ENCODE measurements at regions not wholly inside any gene's neighbourhood (a gene's known extent, or its start where the extent isn't known, plus 50 kb on each side); places are given as distances from the start of the nearest gene placed in this dataset.
"Not testable (repeated sequence)": the region's sequence is repeated elsewhere in the genome, so short reads cannot be mapped to it uniquely, and the experiment has no call there.

- H3K9me3 ChIP-seq (ENCODE audit: control insufficient read depth, insufficient read depth, low read length); H3K27me3 ChIP-seq (ENCODE audit: control insufficient read depth, insufficient read depth, low read length); POLR2A ChIA-PET; DNase-seq (ENCODE audit: low read depth, low spot score); H3K4me3 ChIP-seq (ENCODE audit: low read depth, low read length); H3K27ac ChIP-seq (ENCODE audit: low read depth, low read length); CTCF ChIA-PET: not testable (repeated sequence)
Observed at GRCh38 chr3:143175940-143176894, 56.6 kb downstream of the CHST2 start.

- POLR2A ChIA-PET; H3K27ac ChIP-seq (ENCODE audit: low read depth, low read length); H3K9me3 ChIP-seq (ENCODE audit: control insufficient read depth, insufficient read depth, low read length); H3K4me3 ChIP-seq (ENCODE audit: low read depth, low read length); H3K27me3 ChIP-seq (ENCODE audit: control insufficient read depth, insufficient read depth, low read length); DNase-seq (ENCODE audit: low read depth, low spot score): not testable (repeated sequence)
- CTCF ChIA-PET = interaction anchor here (0.7 kb wide), 1 partner anchor 9 kb away, joined by 4 read pairs; no protein-coding TSS in a partner anchor
Observed at GRCh38 chr3:143177965-143178364, 58.4 kb downstream of the CHST2 start.

- H3K27me3 ChIP-seq (ENCODE audit: control insufficient read depth, insufficient read depth, low read length); H3K27ac ChIP-seq (ENCODE audit: low read depth, low read length); H3K4me3 ChIP-seq (ENCODE audit: low read depth, low read length); H3K9me3 ChIP-seq (ENCODE audit: control insufficient read depth, insufficient read depth, low read length); DNase-seq (ENCODE audit: low read depth, low spot score); POLR2A ChIA-PET: not testable (repeated sequence)
- CTCF ChIA-PET = interaction anchor here (0.7 kb wide), 1 partner anchor 10 kb away, joined by 4 read pairs; no protein-coding TSS in a partner anchor
Observed at GRCh38 chr3:143178775-143179548, 59.4 kb downstream of the CHST2 start.

- H3K9me3 ChIP-seq (ENCODE audit: control insufficient read depth, insufficient read depth, low read length) = no peaks in the 10 kb centered on the region; the same call in 1 of the 2 replicates
- no peaks in the 10 kb centered on the region for H3K27me3 ChIP-seq (ENCODE audit: control insufficient read depth, insufficient read depth, low read length)
- ChIA-PET POLR2A (no interaction called here), CTCF (no interaction called here)
- H3K4me3 ChIP-seq (ENCODE audit: low read depth, low read length) = no peak overlapping the region
- no peak for TF ChIP-seq CTCF (IDR thresholded peaks at IDR 0.05; ENCODE audit: low read depth, low read length)
- no peak overlapping the region for H3K27ac ChIP-seq (ENCODE audit: low read depth, low read length)
- DNase-seq (ENCODE audit: low read depth, low spot score) = no peak
Observed at GRCh38 chr3:143179603-143180002, 60.0 kb downstream of the CHST2 start.

GRCh38 chr3:143180860-143181259 is 61.3 kb downstream of the CHST2 start:
- H3K9me3 ChIP-seq (ENCODE audit: control insufficient read depth, insufficient read depth, low read length); H3K4me3 ChIP-seq (ENCODE audit: low read depth, low read length); H3K27ac ChIP-seq (ENCODE audit: low read depth, low read length); H3K27me3 ChIP-seq (ENCODE audit: control insufficient read depth, insufficient read depth, low read length); DNase-seq (ENCODE audit: low read depth, low spot score); POLR2A ChIA-PET; CTCF ChIA-PET: not testable (repeated sequence)

GRCh38 chr3:143181977-143182376 is 62.4 kb downstream of the CHST2 start:
- CTCF ChIA-PET; H3K4me3 ChIP-seq (ENCODE audit: low read depth, low read length); DNase-seq (ENCODE audit: low read depth, low spot score); H3K27me3 ChIP-seq (ENCODE audit: control insufficient read depth, insufficient read depth, low read length); H3K9me3 ChIP-seq (ENCODE audit: control insufficient read depth, insufficient read depth, low read length); POLR2A ChIA-PET; H3K27ac ChIP-seq (ENCODE audit: low read depth, low read length): not testable (repeated sequence)

- Histone ChIP-seq H3K4me3 (ENCODE audit: low read depth, low read length) (no peak overlapping the region), H3K27ac (ENCODE audit: low read depth, low read length) (no peak overlapping the region), H3K27me3 (ENCODE audit: control insufficient read depth, insufficient read depth, low read length) (no peaks in the 10 kb centered on the region), H3K9me3 (ENCODE audit: control insufficient read depth, insufficient read depth, low read length) (no peaks in the 10 kb centered on the region)
- ChIA-PET CTCF (no interaction called here), POLR2A (no interaction called here)
- no peak for DNase-seq (ENCODE audit: low read depth, low spot score)
- TF ChIP-seq CTCF (IDR thresholded peaks at IDR 0.05; ENCODE audit: low read depth, low read length) = no peak
Observed at GRCh38 chr3:143182866-143183664, 63.5 kb downstream of the CHST2 start.

Data from AG04450 (cell line).